ENCODE measurements at regions not wholly inside any gene's neighbourhood (a gene's known extent, or its start where the extent isn't known, plus 50 kb on each side); places are given as distances from the start of the nearest gene placed in this dataset.

GRCh38 chr5:2223303-2223702, 340.6 kb upstream of the IRX4 start (continued):
- TF ChIP-seq KDM1A (IDR thresholded peaks at IDR 0.05; ENCODE audit: borderline replicate concordance, low read length) (no peak), EGR1 (IDR thresholded peaks at IDR 0.05; ENCODE audit: borderline replicate concordance, low read depth, low read length) (no peak), E2F6 (IDR thresholded peaks at IDR 0.05) (no peak), TAF1 (IDR thresholded peaks at IDR 0.05; ENCODE audit: low read depth, low read length) (no peak), EZH2 (IDR thresholded peaks at IDR 0.05; ENCODE audit: low read depth, low read length, severe bottlenecking) (no peak)

Measured in H1 (cell line).